Adrenal gland (tissue), 9 donors: ENCODE measurements at regions not wholly inside any gene's neighbourhood (a gene's known extent, or its start where the extent isn't known, plus 50 kb on each side); places are given as distances from the start of the nearest gene placed in this dataset.

Experiments used
- DNase-seq, 7 donors: peaks; one replicate each; pipeline ENCODE4 v3.0.0-alpha.2; 2019 to 2020
- H3K27ac ChIP-seq, 5 donors: fragments of 200-600 bp; sonication (generic) in 4 of 5; 1 replicate in 3 of 5; 2 replicates in 2 of 5; pipeline versions ENCODE4 v1.5.1 to v1.8.0; 2016 to 2020; ENCODE audit warnings: mild to moderate bottlenecking in 1 of 5
- H3K27me3 ChIP-seq: fragments of 200-600 bp; 2 replicates; pipeline ENCODE4 v1.8.0; 2021
- H3K36me3 ChIP-seq, 2 donors: fragments of 200-600 bp; replicated peaks in 1 of 2; 1 replicate in 1 of 2; 2 replicates in 1 of 2; pipeline versions ENCODE4 v1.5.1 to v1.8.0; 2018 to 2022
- H3K4me1 ChIP-seq, 2 donors: fragments of 200-600 bp; replicated peaks in 1 of 2; 1 replicate in 1 of 2; 2 replicates in 1 of 2; pipeline versions ENCODE4 v1.5.1 to v1.8.0; 2018 to 2021
- H3K4me3 ChIP-seq, 4 donors: fragments of 200-600 bp; sonication (generic) in 3 of 4; one replicate each; pipeline ENCODE4 v1.5.1; 2016 to 2018
- H3K9me3 ChIP-seq, 3 donors: fragments of 200-600 bp; sonication (generic) in 1 of 3; replicated peaks in 1 of 3; 1 replicate in 2 of 3; 2 replicates in 1 of 3; pipeline versions ENCODE4 v1.5.1 to v1.8.0; 2016 to 2021
- POLR2A ChIP-seq, 2 donors: fragments of 450-650 bp; IDR thresholded peaks; one replicate each; pipeline ENCODE4 v1.6.1; 2017; ENCODE audit warnings: antibody characterized with exemption in 2 of 2, mild to moderate bottlenecking in 2 of 2, moderate library complexity in 1 of 2
- WGBS, 4 donors: extraction: QIAGEN DNeasy Blood & Tissue Kit in 2 of 4; methylation state at CpG; one replicate each; pipeline versions ENCODE4 v1.1.5 to v1.1.7; 2013 to 2017; 5-methylcytosine and 5-hydroxymethylcytosine counted together
- intact Hi-C, 2 donors: fragments of 100-400 bp; cut with DNase I; formaldehyde crosslinking; loops; one replicate each; pipeline versions ENCODE4 v1.14.1 to v1.15.0; 2022 to 2023
- TF ChIP-seq, protein P1 (sequence below), 6 experiments: fragments of 450-650 bp in 4 of 6; fragments of 200-600 bp in 2 of 6; sonication (generic) in 1 of 6; IDR thresholded peaks; 1 replicate in 5 of 6; 2 replicates in 1 of 6; pipeline versions ENCODE4 v1.5.1 to v1.8.0; 2016 to 2021; ENCODE audit warnings: antibody characterized with exemption in 6 of 6, mild to moderate bottlenecking in 2 of 6, moderate library complexity in 1 of 6
- donor health status: healthy with polysubstance abuse.
- donor health status: Bipolar disorder and iron deficiency.
- donor health status: DM: yes; HTN: yes; CAD: no.
- donor health status: DM: no; HTN: no; CAD: no.
- donor health status: DM: no; HTN: no; CAD: no.

GRCh38 chr3:35385271-35385670, 254.1 kb upstream of the ARPP21 start:
- TF ChIP-seq POLR2A (IDR thresholded peaks at IDR 0.05): no peak
- TF ChIP-seq, protein P1, sequence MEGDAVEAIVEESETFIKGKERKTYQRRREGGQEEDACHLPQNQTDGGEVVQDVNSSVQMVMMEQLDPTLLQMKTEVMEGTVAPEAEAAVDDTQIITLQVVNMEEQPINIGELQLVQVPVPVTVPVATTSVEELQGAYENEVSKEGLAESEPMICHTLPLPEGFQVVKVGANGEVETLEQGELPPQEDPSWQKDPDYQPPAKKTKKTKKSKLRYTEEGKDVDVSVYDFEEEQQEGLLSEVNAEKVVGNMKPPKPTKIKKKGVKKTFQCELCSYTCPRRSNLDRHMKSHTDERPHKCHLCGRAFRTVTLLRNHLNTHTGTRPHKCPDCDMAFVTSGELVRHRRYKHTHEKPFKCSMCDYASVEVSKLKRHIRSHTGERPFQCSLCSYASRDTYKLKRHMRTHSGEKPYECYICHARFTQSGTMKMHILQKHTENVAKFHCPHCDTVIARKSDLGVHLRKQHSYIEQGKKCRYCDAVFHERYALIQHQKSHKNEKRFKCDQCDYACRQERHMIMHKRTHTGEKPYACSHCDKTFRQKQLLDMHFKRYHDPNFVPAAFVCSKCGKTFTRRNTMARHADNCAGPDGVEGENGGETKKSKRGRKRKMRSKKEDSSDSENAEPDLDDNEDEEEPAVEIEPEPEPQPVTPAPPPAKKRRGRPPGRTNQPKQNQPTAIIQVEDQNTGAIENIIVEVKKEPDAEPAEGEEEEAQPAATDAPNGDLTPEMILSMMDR (IDR thresholded peaks at IDR 0.05): no peak
- no peaks in the 10 kb centered on the region for H3K4me1 ChIP-seq
- DNase-seq: no peak
- no peak overlapping the region for H3K27ac ChIP-seq
- H3K9me3 ChIP-seq: no peaks in the 10 kb centered on the region
- H3K27me3 ChIP-seq: no peaks in the 10 kb centered on the region
- intact Hi-C loops: no loop called here
- no peak overlapping the region for H3K4me3 ChIP-seq
- no peaks in the 10 kb centered on the region for H3K36me3 ChIP-seq

GRCh38 chr3:35389907-35390306, 249.4 kb upstream of the ARPP21 start:
- Histone ChIP-seq H3K36me3 (no peaks in the 10 kb centered on the region), H3K27me3 (no peaks in the 10 kb centered on the region), H3K9me3 (no peaks in the 10 kb centered on the region), H3K27ac (no peak overlapping the region), H3K4me3 (no peak overlapping the region), H3K4me1 (no peaks in the 10 kb centered on the region)
- DNase-seq: no peak
- TF ChIP-seq POLR2A (IDR thresholded peaks at IDR 0.05): no peak
- TF ChIP-seq, protein P1 (IDR thresholded peaks at IDR 0.05): no peak
- intact Hi-C loops: no loop called here
- WGBS, 4 donors: 19 to 33% (median 32%) methylated on average over 2 of the region's 2 CpGs

- Histone ChIP-seq H3K4me1 (no peaks in the 10 kb centered on the region), H3K27me3 (no peaks in the 10 kb centered on the region), H3K27ac (no peak overlapping the region), H3K9me3 (no peaks in the 10 kb centered on the region), H3K4me3 (no peak overlapping the region), H3K36me3 (no peaks in the 10 kb centered on the region)
- no peak for DNase-seq
- WGBS, 4 donors: 65 to 80% (median 74%) methylated on average over 4 of the region's 4 CpGs
- TF ChIP-seq, protein P1 (IDR thresholded peaks at IDR 0.05): no peak
- no peak for TF ChIP-seq POLR2A (IDR thresholded peaks at IDR 0.05)
- intact Hi-C loops: no loop called here
Observed at GRCh38 chr3:35392187-35392586, 247.1 kb upstream of the ARPP21 start.

GRCh38 chr3:35393901-35394799, 245.2 kb upstream of the ARPP21 start:
- Histone ChIP-seq H3K27me3 (no peaks in the 10 kb centered on the region), H3K4me1 (no peaks in the 10 kb centered on the region), H3K36me3 (no peaks in the 10 kb centered on the region), H3K4me3 (no peak overlapping the region), H3K27ac (no peak overlapping the region), H3K9me3 (no peaks in the 10 kb centered on the region)
- intact Hi-C loops: no loop called here
- no peak for DNase-seq
- TF ChIP-seq POLR2A (IDR thresholded peaks at IDR 0.05): no peak
- TF ChIP-seq, protein P1 (IDR thresholded peaks at IDR 0.05): no peak
- WGBS, 4 donors: 69 to 72% (median 71%) methylated on average over 6 of the region's 6 CpGs
